HG02678 (cell line): ENCODE measurements at regions not wholly inside any gene's neighbourhood (a gene's known extent, or its start where the extent isn't known, plus 50 kb on each side); places are given as distances from the start of the nearest gene placed in this dataset.

Experiments
- ATAC-seq: cut with Tn5 transposase; IDR thresholded peaks from one replicate; pipeline ENCODE4 v1.9.1; 2021; ENCODE audit warnings: mild to moderate bottlenecking, moderate library complexity; ENCODE audit not compliant: unreplicated experiment

DNA sequence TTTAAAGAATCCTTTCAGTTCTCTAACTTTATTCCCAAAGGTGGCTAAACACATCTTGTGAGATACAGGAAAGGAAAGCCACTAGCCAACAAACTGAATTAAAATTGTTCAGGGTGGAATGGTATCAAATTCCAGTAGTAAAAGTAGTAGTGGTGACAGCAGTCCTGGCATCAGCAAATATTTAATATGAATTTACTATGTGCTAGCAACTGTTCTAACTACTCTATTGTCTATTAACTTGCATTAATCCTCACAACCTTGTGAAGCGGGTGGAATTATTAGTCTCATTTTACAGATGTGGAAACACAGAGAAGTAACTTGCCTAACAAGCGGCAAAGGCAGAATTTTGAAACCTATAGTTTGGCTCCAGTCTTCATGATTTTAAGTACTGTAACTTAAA, 130.1 kb downstream of the KLF12 start:
- ATAC-seq, result no peak

DNA sequence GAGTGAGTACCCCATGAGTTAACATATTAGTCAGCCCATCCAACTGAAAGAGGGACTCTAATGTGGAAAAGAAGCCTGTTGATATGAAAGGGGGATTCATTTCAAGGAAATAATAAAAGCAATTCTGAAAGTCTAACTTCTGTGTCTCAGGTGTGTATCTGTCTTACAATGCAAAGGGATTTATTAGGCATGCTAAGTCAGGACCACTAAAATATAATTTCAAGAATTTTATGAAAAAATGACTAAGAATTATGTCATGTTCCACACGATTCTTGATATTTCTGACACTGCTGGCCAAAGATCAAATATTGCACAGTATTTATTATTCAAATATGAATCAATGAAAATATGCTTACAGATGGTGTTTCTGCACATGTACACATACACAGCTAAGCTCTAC, 130.8 kb downstream of the KLF12 start:
- ATAC-seq, result no peak

DNA sequence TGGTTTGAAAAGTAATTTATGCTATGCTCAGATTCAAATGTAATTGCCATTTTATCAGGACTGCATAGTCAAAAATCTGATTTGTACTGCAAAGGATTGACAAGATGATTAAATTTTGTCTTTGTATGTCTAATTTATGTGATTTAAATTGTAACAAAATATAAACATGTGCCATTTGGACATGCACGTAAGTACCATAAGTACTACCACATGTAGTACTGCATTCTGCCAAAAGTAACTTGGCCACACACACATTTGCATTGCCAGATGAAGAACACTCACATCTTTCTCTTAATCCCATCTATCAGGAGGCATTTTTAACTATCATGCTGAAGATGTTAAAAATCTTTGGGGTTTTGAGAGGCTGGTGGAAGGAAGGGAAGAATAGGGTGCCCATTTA, 133.3 kb downstream of the KLF12 start:
- ATAC-seq, result no peak

DNA sequence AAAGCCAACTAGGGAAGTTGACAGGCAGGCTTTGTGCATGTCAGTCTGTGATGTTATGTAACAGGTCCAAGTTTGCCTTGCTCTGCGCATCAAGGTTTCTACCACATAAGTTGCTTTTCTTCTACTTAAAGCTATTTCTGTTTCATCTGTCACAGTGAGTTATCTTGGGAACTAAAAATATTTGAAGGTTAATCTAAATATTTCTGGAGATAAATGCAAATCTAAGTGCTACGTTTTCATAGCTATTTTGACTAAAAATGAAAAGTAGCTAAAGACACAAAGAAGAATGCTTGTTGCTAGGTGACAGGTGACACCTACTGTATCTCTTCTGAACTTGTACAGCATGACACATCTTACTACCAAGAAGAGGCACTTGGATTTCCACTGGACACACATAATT, 135.6 kb downstream of the KLF12 start:
- peak; percentile 65 for ATAC-seq

DNA sequence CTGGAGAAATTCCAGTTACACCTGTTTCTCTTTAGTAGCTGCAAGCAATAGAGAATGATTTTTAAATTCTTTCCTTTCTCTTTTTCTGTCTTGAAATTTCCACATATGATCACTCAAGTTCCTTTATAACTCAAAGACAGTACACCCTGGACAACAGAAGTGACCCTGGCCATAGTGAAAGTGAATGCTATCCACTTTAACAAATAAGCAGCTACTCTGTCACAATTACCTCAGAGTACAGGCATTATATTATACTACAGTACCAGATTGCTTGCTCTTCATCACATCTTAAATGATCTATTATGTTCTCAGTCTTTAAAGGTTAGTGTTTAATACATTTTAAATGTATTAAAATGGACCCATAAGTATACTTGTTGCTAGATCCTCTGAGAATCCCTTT, 136.2 kb downstream of the KLF12 start:
- ATAC-seq, result no peak

DNA sequence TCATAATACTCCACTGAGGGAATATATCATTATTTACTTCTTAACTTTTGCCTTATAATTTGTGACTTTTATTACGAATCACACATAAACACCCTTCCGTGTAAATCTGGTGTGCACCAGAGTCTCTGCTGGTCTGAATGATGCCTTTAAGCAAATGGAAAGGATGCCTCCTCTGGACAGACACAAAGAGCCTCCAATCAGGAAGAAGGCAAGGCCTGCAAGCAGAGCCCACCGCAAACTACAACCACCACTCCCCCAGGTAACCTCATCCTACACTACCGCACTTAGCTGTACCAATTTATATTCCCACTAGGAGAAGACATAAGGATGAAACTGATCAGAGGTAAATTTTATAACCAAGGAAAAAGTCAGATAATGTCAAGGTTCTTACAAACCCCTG, 137.6 kb downstream of the KLF12 start:
- ATAC-seq, result no peak

DNA sequence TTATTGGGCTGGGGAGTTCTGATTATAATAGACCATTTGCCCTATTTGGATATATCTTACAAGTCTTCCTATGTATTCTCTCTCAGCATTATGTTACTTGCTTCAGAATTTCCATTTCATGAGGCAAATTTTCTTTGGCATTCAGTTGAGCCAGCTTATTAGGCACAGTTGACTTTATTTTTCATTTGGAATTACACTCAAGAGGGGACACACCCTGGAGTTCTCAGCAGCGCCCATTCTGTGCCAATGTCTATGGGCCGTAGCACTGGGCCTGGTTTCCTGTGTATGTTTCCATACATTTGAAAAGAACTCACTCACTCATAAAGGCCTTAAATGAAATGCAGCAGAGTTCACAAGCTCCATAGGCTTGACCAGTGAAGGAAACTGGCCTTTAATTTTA, 138.5 kb downstream of the KLF12 start:
- no peak for ATAC-seq

DNA sequence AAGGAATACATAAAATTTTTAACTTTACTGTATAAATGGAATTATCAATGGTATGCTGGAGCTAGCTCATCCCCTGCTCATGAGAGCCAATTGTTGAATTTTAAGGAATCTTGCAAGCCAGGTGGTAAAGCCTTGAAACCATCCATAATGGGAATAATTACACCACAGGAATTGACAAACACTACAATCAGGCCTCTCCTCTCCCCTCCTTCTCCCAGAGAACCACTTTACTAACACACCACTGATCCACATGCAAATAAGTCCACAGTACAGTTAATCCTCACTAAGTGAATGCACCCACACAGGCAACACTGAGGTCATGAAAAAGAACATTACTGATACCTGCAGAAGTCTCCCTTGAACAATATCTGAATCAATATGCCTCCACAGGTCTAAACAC, 140.5 kb downstream of the KLF12 start:
- ATAC-seq, result no peak

DNA sequence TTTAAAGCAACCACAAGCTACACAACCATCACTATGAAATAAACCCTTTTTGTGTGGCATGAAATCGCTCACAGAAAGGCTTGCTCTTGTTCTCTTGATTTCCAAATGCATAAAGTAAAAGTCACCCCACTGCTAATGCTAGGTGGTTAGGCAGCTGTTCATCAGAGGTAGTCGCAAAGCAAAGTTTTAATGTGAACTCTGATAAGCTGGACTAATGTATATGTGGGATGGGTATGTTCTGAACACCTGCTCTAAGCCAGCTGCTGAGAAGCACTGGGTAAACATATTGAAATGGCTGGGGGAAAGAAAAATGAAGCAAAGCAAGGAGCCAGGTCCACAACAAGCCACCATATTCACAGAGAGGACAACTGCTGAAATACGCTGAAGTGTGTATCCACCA, 142.3 kb downstream of the KLF12 start:
- no peak for ATAC-seq

DNA sequence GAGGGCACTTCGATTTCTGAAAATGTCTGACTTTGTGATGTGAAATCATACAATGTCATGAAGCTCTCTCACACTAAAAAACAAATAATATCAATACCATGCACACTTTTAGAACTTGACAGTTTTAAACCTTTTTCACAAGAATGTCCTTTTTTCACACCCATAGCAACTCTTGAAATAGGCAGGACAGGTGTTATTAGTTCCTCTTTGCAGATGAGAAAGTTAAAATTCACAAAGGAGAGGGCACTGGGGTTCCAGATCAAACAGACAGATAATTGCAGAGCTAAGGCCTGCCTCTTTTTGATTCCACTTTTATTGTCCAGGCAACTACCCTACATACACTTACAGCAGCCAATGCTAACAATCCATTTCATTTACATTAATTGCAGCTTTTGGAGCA, 142.8 kb downstream of the KLF12 start:
- ATAC-seq, result no peak

DNA sequence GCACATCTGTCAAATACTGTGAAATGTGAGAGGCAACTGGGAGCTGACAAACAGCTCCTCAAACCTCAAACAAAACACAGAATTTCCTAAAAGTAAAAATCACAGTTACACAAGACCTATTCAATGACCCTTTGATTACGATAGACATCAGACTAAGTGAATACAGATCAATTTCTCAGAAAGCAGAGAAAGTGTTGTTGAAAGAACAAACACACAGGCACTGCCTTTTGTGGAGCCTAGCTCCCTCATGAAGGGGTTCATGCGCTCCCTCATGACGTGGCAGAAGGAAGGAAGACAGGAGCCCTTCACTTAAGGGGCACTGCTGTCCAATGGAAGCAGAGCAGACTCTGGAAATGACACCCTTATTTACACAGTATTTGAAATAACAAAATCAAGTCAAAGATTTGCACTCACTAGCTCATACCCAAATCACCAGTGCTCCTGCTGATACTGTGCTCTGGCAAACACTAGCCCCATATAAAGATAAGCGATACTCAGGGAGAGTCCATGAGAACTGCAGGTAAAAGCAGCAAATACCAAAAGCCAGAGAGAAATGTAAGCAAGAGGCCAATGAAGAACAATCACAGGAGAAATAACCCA, 144.9 kb downstream of the KLF12 start:
- no peak for ATAC-seq

DNA sequence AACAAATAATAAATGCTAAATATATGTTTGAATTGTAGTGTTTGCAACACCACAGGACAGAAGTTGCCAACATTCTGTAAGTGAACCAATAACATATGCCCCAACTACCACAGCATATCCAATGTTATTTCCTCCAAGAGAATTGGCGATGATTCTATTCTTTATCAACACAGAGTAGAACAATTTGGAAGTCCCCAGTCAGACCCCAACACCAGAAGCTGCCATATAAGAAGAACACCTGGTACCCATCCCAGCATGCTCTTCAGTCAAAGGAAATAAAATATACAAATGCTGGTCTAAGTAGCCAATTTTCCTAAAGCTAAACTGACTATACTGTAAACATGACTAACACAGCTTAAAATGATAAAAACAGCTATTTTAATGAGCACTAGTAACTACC, 145.7 kb downstream of the KLF12 start:
- ATAC-seq, result no peak

DNA sequence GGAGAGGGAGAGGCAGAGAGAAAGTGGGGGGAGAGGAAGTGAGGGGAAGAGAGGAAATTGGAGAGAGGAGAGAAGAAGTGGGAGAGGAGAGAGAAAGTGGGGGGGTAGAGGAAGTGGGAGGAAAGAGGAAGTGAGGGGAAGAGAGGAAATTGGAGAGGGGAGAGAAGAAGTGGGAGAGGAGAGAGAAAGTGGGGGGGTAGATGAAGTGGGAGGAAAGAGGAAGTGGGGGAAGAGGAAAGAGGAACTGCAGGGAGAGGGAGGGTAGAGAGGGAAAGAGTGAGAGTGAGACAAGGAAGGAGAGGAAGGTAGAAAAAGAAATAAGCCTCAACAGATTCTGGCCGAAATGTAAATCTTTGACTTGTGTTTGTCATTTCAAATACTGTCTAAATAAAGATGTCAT, 146.6 kb downstream of the KLF12 start:
- no peak for ATAC-seq

DNA sequence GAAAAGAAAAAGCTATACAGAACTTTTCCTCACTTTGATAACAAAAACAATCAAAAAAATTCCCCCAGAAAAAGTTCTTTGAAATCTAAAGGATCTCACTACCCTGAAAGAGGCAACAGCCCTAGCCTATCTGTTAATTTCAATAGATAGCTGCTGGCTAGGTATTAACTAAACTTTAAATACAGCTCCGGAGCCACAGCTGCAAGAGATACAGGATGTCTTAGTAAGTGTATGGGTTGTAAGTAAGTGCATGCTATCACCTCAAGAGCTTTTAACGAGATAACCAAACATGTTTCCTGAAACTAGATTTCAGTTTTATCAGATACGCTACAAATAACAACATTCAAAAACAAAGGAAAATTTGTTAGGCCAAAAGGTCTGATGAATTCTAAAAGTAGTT, 148.4 kb downstream of the KLF12 start:
- ATAC-seq, result no peak

DNA sequence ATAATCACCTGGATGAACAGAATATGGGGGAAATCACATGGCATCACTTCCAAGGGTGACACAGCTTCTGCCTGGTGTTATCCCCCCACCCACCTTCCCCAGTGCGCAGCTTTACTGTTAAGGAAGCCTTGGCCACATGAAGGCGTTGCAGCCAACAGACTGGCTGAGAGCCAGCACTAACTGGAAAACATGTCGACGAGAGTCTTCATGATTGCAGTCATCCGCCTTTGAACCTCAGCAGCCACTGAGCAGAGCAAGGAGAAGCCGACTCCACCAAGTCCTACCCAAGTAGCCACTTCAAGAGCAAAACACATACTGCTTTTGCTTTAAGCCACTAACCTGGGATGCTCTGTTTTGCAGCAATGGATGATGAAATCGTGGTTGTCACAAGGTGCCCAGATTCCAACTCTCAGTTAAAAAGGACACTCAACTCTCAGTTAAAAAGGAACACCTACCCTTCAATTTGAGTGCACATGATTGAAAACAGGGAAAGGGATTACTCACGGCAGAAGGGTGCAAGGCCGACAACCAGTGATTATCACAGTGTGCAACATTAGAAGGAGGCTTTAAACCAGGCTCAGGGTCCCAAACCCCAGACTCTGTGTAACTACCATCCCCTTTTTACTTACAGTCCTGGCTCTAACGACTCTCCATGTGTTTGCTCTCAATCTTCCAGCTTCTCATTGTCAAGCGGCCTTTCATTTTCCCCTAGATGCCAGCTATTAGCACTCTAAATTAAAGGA, 149.1 kb downstream of the KLF12 start:
- ATAC-seq, result no peak

DNA sequence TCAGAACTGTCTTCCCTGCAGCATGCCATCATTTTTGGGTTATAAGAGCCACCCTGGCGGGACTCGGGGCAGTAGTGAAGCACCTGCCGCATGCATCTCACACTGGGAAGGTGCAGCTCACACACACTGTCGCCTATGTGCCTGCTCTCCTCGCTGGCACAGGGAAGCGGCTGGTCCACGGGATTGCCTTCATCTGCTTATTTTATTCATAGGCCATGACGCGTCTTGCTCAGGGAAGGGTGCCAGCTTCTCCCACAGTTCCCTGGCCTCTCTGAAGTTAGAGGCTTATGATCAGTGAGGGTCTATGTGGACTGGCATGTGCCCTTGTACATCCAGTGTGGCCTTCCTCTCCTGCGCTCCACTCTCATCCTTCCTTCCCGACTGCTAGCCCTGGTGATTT, 150.0 kb downstream of the KLF12 start:
- ATAC-seq, result no peak

DNA sequence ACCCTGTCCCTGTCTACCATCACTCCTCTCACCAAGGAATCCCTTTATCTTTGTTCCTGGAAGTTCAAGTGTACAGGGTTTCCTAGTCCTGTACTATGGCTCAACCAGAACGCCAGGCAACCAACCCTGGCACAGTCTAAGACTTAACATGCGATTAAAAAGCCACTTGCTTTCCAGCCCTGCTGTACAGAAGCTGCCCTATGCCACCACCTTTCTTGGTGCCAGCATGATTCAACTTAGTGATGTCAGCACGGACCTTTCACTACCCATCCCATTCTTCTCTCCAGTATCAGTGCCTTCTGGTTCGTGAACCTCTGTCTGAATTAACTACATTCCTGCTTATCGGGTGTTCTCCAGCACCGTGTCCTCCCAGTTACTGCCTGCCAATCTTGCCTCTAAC, 151.1 kb downstream of the KLF12 start:
- no peak for ATAC-seq

DNA sequence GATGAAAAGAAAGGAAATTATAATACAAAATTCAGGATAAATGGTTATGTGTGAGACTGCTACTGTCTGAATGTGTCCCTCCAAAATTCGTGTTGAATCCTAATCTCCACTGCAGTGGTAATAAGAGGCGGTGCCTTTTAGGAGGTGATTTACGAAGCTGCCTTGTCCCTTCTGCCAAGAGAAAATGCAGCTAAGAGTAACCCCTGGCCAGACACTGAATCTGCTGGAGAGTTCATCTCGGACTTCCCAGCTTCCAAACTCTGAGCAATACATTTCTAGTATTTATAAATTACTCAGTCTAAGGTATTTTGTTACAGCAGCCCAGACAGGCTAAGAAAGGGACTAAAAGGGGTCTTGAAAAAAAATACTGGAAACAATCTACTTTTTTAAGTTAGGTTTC, 152.6 kb downstream of the KLF12 start:
- ATAC-seq, result no peak

DNA sequence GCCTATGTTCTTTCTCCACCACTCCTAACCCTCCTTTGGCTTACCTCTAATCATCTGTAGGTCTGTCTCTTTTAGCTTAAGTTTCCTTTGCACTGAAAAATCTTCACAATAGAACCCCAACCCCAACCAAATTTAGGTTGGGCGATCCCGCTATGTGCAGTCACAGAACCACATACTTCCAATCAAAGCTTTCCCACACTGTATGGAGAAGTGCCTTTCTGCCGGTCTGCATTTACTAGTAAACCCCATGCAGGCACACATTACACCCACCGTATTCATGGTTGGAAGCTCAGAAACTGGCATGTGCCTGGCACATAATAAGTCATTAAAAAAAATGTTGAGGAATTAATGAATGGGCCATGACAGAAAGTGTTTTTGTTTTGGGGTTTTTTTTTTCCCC, 158.4 kb downstream of the KLF12 start:
- no peak for ATAC-seq

DNA sequence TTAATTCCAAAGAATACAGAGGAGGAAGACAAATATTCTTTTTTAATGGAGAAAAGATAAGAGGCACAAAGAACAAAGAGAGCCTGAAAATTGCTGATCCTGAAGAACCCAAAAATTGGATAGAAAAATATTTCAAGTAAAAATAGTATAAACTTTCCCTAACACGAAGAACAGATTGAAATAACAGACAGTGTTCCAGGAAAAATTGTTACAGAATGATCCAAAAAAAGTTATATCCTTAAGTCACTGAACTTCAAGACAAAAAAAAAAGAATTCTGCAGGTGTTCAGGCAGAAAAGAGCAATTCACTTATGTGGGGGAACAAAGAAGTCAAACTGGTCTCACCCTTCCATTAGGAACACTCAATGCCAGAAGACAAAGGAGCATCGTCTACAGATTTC, 160.2 kb downstream of the KLF12 start:
- ATAC-seq, result no peak

DNA sequence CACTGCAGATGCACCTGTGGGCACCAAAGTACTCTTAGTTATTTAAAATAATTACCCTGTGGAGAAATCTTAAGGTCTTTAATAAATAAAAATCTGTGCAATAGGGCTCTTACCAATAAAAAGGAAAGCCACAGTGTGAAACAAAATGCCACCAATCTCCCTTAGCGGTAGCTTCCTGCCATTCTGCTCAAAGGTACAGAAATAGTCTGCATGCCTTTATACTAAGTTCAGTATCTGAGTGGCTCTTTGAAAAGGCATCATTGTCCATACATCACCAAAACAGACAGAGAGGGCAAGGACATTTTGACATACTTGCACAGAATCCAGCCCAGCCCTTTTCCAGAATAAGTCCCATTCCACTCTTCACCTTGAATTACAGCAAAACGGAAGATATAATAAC, 161.0 kb downstream of the KLF12 start:
- no peak for ATAC-seq

DNA sequence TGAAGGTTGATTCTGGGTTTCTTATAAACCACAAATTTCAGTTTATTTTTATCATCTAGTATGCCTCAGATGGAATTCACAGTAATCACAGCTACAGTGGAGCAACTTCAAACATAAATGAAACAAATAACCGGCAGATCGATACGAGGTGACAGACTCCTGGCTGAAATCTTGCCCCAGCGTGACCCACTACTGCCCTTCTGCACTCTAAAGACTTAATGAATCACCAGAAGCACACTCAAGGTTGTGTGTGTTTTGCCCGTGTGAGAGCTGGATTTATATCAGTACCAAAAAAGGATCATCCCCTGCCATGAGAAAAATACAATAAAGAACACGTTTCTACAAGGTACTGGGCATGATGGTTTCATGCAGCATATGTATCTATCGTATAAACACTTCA, 161.7 kb downstream of the KLF12 start:
- ATAC-seq, result no peak

DNA sequence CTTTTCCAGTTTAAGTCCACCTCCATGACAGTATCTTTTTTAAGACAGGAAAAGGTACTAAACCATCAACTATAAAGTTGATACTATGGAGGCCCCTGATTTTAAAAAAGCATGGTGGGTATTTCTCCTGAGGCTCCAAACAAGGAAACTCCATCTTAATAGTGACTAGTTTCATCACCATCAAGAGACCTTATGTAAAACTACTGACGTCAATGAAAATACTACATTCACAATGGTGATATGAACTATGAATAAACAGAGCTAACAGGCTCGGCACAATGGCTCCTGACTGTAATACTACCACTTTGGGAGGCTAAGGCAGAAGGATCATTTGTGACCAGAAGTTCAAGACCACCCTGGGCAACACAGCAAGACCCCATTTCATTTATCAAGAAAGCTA, 162.7 kb downstream of the KLF12 start:
- no peak for ATAC-seq
